HK-2 (cell line): ENCODE measurements at regions not wholly inside any gene's neighbourhood (a gene's known extent, or its start where the extent isn't known, plus 50 kb on each side); places are given as distances from the start of the nearest gene placed in this dataset.
A peak's percentile ranks its signal among the peaks of the same experiment; 100 is the strongest.

Experiments
- DNase-seq: peaks from one replicate; pipeline ENCODE4 v3.0.0-alpha.2; 2018; ENCODE audit not compliant: unreplicated experiment

DNA sequence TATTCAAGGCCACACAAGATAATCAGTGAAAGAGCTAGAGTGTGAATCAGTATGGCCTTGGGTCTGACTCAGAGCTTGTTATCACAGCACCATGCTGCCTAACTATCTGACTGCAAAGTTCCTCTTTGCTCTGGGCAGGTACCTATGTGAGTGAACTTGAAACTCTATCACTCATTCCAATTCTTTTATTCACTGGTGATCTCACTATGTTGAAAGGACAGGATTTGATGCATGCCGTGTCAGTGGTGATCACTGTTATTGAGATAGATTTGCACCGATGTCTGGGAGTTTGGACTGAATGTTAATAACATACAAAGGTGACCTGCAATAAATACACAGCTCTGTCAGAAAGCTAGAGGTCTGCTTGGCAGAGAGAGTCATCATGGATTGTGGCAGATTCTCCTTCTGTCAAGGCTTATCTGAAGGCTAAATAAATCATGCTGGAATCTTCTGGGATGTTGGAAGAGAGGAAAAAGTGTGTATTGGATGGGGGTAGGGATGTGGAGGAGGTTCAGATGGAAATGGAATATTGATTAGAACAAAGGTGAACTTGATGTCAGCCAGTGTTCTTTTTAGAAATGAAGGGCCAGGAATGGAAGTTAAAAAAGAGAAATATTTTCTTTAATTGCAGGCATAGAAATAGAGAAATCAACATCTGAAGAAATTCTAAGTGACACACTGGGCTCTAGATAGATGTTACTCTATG lies 91.8 kb upstream of the TNC start:
- DNase-seq, result no peak

DNA sequence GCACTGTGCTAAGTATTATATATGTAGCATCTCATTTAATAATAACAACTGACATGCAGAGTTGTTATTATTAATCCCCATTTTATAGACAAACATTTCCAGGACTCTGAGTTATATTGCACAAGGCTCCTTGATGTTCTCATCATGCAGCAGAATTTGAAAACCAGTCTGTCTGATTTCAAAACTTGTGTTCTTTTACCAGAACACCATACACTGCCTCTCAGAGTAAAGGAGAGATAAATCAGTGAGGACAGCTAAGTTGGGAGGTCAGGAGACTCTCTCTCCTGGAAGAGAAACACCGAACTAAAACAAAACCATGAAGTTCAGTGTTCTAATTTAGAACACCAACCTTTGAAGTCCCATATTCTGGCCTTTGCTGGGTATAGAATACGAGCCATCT lies 92.7 kb upstream of the TNC start:
- no peak for DNase-seq

DNA sequence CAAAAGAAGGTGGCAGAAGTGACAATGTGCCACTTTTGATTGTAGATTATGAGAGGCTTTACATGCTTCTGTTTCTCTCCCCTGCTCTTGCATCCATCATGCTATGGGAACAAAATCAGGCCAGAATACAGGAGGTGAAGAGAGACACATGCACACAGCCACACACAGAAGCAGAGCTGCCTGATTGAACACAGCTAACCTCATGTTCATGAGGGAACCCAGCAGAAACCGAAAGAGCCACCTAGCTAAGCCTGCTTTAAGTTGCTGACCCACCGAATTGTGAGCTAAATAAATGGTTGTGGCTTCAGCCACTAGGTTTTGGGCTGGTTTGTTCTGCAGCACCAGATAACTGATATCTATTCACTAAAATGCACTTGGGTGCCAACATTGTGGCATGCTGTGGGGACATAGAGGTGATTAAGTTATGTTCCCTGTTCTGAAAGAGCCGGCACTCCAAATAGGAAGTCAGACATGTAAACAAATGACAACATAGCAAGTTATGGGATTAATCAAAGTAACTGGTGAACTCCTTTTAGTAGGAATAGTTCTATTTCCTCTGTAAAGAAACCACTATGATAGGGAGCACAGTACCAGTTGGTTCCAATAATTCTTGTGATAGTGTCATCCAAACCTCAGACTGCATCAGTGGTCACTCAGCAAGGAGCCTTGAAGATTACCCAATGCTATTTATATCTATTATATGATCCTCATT lies 93.6 kb upstream of the TNC start:
- no peak for DNase-seq

DNA sequence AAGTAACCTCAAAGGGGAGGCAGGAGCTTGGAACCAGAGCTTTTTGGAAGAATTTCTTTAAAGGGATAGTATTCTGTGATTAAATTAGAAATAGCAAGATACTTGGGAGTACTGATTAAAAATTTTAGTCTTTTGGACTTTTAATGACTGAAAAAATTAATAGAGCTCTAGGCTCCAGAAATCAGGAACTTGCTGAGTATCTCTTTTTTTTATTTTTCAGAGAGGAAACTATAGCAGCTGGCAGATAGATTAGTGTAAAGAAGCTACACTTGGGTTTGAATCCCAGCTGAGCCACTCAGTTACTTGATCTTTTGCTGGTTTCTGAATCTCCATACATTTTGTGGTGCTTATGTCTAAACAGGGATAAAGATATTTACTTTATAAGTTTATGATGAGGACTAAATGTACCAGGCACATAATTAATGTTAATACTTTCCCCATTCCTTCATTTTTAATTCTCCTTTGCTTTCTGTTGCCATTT lies 94.2 kb upstream of the TNC start:
- no peak for DNase-seq

DNA sequence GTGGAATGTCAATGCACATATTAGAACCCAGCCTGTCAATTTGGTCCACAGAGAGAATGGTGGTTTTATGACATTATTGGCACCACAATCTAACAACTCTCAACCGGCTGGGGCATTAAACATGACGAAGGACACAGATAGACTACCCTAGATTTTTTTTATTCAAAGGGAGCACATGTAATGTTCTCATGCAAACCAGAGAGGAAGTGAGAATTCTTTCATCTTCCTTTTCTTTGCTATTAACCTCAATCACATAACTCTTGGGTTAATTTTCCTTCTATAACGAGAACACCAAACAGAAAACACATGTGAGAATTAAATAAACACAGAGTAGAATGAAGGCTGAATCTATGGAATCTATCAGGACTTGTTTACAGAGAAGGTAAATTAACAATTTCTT lies 94.9 kb upstream of the TNC start:
- DNase-seq, result no peak

DNA sequence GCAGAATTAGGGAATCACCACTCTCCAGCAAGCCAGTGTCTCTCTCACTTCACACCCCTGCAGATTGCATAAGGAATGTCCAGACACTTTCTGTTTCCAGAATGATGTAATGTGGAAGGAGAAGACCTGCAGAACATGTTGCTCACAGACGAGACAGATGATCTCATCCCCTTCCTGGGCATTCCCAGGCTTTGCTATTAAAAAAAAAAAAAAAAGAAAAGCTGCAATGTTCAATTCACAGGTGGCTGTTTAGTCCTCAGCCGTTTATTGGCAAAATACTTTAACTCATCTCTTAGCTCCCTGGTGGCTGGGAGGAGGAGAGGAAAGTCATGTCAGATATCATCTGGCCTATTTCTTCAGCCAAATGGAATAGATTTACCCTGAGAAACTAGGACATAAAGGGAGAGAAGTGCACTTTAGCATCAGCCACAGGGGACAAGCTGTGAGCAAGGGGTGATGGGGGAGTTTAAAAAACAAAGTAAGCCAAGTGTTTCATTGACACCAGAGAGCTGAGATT lies 95.9 kb upstream of the TNC start:
- peak; percentile 27 for DNase-seq

DNA sequence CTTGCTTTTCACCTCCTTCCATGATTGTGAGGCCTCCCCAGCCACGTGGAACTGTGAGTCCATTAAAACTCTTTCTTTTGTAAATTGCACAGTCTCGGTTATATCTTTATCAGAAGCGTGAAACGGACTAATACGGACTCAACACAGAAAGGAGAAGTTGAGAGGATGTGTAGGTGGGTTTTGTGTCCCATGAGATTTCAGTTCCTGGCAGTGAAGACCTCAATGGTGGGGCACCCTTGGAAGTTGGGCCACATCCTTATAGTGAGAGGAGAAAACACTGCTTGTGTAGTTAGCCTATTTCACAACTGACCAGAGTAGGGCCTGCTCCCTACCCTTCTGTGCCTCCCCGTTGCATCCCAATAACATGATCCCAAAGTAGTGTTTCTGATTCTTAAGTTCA lies 98.9 kb upstream of the TNC start:
- no peak for DNase-seq

DNA sequence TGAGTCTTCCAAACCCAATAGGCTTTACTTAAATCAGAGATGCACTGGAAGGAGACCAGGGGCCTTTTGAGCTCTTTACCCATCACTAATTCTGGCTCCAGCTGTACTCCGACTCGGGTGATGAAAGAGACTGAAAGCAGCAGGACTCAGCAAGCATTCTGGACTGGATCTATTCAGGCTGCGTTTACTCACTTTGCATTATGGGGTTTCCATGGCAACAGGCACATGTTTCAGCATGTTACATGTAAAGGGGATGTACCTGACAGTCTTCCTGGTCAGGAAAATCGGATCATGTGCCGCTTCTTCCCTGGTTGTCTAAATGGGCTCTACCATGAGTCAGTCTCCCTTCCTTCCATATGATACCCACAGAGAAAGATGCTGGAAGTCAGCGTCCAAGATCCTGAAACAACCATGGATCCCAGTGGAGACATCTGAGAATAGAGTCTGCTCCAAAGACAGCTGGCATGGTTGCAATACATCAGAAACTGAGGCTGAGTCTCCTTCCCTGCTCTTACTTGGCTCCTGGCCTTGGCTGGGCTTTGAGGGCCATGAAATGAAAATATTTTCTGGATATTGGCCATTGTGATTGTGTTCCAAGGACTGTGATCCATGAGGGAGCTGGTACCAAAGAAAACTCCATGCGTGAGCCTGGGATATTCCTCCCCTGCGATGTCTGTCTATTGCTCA lies 102.5 kb upstream of the TNC start:
- no peak for DNase-seq

DNA sequence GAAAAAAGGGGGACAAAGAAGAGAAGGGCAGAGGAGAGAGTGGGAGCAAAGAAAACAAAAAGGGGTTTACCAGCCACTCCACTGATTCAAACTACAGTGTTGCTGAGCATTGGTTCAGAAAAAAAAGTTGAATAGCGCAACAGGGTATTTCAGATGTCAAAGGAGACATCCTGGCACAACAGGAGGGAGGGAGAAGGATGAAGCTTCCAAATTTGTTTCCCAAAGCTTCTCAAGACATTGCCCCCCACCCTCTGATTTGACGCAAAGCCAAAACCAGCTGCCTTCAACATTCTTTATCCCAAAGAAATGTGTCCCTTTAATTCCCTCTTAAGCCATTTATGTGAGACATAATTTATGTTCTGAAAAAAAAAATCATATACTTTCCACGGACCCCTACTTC lies 105.5 kb upstream of the TNC start:
- no peak for DNase-seq

DNA sequence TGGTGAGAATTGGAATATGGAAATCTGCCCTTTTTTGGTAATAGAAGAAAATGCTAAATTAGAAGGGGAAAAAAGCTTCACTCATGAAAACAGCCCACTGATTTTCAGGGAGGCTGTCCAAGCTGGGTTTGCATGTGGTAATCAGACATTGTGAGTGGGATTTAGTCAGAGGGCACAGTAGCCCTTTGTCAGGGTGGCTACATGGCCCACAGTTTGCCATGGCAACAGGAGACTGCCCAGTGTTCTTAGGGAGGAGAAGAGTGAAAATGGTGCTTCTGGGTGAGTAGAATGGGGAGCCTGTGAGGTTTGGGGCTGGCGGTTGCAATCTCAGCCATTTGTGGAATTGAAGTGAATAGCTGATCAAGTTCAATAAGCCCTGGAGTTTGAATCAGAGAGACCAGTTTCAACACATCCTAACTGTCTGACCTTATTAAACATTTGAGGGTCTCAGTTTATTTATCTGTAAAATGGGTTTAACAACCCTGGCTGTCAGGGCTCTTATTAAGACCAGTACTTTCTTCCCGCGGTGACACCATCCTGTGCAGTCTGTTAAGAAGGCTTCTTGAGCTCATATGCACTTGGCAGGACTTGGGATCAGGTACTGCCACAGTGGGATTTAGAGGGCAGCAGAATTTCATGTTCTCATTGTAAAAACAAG lies 107.6 kb upstream of the TNC start:
- DNase-seq, result no peak

DNA sequence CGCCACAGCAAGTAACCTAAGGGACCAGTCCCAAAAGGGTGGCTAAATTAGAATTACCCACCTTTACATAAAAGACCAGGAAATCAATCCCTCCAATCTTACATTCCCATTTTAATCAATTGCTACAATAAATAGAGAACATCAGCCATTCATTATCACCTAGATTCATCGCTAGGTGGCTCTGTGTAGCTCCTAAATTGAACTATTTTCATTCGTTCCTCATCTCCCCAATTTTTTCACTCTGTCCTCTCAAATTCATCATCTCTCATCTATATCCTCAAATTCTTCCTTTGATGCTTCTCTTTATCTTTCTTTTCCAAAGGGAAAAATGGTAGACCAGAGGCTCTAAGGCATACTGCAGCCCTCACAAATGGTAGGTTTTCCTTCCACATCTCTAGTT lies 108.2 kb upstream of the TNC start:
- DNase-seq, result no peak

DNA sequence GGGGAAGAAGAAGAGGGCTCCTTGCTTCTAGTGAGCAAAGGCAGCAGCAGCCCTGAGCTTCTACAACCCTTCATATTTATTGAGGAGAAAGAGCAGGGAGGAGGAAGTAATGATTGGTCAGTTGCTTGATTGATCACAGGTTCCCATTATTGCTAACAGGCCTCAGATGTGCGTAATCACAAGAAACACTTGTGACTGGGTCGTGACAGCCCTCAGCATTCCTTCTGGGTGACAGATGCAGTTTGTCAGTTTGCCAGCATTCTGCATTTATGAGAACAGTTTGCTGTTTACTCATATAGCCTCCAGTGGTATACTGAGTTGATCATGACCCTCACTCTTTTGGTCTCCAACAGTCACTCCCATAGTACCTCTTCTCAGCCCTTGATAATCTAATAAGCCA lies 111.5 kb upstream of the TNC start:
- no peak for DNase-seq

DNA sequence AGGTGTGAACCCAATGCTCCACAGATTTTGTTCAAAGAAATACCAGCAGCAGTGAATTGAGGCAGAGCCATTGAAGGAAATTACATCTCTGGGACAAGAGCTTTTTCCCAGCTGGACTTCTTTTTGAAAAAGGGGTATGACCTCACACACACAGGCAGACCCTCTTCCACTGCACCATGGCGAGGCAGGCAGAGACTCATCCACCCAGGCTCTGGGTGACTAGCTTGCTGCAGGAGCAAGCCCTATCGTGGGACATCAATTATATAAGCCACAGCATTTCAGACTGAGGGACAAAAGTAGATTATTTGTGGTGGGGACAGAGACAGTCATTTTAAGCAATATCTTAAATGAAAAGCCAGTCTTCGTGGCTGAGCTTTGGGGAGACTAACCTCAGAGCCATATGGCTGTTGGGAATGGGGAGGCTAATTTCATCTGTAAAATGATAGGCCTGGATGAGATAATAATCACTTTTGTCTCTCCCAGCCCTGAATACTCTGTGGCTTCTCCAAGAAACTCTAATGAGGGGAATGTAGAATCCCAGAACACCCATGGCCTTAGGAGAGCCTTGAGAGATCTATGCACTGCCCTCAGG lies 113.1 kb upstream of the TNC start:
- no peak for DNase-seq

DNA sequence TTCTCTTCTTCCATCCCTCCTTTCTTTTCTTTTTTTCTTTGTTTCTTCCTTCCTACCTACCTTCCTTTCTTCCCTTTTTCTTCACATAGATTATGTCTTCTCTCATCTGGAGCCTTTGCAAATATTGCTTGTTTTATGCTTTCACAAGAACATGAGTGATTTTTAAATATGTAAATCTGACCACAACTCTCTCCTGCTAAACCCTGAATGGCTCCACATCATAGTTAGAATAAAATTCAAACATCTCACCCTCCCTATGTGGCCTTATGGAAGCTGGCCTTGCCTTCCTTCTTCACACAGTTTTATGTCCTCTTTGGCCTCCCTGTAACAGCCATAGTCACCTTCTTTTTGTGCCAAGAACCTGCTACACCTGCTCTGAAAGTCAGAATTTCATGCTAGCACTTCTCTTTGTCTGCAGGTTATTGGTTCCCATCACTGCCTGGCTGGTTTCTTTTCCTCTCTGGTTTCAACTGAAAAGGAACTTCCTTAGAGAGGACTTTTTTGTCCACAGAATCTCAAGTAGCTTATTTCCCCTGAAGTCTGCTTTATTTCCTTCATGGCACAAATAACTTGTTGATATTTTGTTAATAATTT lies 114.3 kb upstream of the TNC start:
- DNase-seq, result no peak

DNA sequence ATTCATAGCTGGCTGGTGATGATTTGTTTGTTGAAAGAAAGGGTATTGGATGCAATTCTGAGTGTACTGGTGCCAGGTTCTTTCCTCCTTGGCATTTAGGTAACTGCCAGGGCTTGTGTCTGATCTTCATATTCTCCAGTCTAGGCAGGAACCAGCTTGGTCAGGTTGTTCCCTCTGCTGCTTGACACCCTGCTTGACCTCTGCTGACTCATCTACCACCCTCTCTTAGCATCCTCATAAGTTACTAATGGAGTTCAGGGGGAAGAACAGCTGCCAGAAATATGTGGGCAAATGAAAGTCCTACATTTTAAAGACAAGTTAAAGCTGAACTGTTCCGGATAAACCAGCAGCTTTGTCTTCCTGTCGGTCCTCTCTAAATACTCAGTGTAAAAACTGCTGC lies 116.1 kb upstream of the TNC start:
- DNase-seq, result peak; percentile 39

DNA sequence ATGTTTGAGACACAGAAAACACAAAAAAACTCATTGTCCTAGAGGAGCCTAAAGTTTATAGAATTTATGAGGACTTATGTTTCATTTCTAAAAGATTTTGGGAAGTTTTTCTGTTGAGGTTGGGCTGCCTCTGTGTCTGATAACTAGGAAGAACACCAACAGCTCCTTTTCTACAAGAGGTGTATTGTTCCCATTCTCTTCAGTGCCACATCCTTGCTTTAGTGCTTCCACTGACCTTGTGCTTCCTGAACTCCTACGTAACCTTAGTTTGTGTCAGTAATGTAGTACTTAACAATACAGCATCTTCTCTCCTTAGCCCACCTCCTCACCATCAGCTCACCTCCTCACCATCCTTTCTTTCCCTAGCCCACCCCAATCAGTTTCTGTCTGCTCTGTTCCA lies 117.3 kb upstream of the TNC start:
- no peak for DNase-seq

DNA sequence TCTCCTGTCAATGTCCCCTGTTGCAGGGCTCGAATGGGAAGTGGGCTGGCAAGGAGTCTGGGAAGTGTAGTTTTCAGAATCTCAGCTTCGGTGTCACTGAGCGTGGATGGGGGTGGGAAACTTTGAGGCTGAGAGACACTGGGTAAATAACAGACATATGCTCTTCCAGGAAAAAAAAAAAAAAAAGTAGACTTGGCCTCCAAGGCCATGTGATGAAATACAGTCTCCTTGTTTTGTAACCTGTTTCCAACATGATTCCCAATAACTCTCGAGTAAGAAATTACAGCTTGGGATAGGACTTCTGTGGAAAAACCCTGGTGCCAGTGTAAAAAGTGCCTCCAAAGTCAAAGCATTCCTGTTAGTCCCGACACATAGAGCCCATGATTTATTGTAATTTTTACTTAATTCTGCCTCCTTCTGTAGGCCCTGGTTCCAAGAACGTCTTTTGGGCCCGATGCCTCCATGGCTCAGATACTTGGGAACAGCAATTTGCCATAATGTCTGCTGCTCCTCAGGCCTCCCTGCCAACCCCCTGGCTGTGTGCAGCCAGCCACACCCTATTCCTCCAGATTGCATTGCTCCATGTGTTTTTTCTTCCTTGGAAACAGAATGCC lies 119.5 kb upstream of the TNC start:
- no peak for DNase-seq

DNA sequence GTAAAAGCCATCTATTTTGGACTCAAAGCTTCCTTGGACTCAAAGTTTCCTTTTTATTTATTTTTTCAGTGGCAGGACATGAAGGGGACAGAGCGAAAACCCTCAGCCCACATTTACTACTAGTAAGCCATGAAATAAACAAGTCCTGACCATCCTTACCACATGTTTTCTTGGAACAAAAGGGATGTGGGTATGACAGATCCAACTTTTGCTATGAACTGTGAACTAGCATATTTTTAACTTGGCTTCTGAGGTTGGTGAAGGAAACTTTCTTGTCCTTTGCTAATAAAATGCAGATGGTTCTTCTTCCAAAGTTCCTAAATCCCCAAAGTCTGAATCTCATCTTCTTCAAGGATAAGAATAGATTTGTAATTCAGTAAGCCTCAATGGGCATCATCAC lies 122.7 kb upstream of the TNC start:
- DNase-seq, result no peak

DNA sequence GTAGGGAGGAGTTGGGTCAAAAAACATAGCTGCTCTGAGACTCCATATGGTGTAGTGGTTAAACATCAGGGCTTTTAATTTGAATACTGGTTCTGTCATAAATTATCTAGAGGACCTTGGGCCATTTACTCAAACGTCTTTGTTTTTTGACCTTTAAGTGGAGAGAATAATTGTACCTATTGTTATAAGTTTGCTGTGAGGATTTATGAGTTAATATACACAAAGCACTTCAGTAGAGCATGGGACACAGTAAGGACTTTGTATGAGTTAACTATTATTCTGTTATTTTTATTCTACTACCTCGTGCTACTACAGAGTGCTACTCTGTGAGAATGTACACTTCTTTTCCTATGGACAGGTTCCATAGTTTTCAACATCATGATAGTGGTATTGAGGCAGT lies 123.7 kb upstream of the TNC start:
- DNase-seq, result no peak

DNA sequence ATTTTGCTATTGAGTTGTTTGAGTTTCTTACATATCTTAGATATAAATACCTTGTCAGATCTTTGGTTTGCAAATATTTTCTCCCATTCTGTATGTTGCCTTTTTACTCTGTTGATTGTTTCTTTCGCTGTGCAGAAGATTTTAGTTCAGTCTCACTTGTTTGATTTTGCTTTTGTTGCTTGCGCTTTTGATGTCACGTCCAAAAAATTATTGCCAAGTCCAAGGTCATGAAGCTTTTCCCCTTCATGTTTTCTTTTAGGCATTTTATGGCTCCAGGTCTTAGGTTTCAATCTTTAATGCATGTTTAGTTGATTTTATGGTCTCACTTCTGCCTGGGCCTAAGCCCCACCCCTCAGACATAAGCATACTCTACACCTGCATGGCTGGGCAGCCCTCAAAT lies 131.5 kb upstream of the TNC start:
- DNase-seq, result no peak

DNA sequence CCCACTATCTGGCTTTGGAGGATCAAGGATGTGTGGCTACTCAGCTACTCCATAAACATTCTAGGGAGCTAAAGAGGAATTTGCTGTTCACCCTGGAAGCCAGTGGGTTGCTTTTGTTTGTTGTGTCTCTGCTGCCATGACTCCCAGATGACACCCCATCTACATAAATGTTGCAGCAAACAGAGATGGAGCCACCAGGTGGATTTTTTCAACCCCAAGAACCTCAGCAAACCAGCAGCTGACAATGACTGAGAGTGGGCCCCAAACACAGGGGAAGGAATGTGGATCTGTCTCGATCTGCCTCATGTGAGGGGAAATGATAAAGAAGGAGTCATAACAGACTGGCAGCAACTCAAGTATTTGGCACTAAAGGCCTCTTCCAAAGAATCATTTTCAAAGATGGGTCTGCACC lies 132.7 kb upstream of the TNC start:
- DNase-seq, result no peak
